HL-60 (cell line): ENCODE measurements at regions not wholly inside any gene's neighbourhood (a gene's known extent, or its start where the extent isn't known, plus 50 kb on each side); places are given as distances from the start of the nearest gene placed in this dataset.

ENCODE experiments used
- CTCF ChIP-seq: IDR thresholded peaks from one replicate; pipeline ENCODE4 v1.5.1; 2011; ENCODE audit warnings: low read length, control low read depth, inconsistent platforms; ENCODE audit not compliant: insufficient read depth
- POLR2AphosphoS5 ChIP-seq: IDR thresholded peaks from 2 replicates; pipeline ENCODE4 v1.6.1; 2012; ENCODE audit warnings: low read depth
- REST ChIP-seq: IDR thresholded peaks from 2 replicates; pipeline ENCODE4 v1.6.1; 2012; ENCODE audit warnings: low read depth; ENCODE audit not compliant: insufficient replicate concordance

- TF ChIP-seq CTCF, result no peak
- no peak for TF ChIP-seq POLR2AphosphoS5
- no peak for TF ChIP-seq REST
Measured at GRCh38 chr10:35762311-35763030, 120.4 kb upstream of the FZD8 start.
